TTC549 (cell line): ENCODE measurements at regions not wholly inside any gene's neighbourhood (a gene's known extent, or its start where the extent isn't known, plus 50 kb on each side); places are given as distances from the start of the nearest gene placed in this dataset.
"Not testable (repeated sequence)": the region's sequence is repeated elsewhere in the genome, so short reads cannot be mapped to it uniquely, and the experiment has no call there.

ENCODE experiments used
- FAIRE-seq: peaks from 2 replicates; lab custom pipeline; 2012; peaks lifted over from hg19 to GRCh38; lab: Jason Lieb, UNC

DNA sequence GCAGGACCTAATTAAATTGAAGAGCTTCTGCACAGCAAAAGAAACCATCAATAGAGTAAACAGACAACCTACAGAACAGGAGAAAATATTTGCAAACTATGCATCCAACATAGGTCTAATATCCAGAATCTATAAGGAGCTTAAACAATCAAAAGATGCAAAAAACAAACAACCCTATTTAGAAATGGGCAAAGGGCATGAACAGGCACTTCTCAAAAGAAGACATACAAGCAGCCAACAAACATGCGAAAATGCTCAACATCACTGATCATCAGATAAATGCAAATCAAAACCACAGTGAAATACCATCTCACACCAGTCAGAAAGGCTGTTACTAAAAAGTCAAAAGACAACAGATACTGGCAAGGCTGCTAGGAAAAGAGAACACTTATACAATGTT, 189.2 kb downstream of the CYP26B1 start:
- not testable (repeated sequence) for FAIRE-seq

- FAIRE-seq: no peak
Measured at GRCh38 chr2:71952572-71953188, 195.0 kb downstream of the CYP26B1 start.

GRCh38 chr2:71951718-71952404, 195.8 kb downstream of the CYP26B1 start:
- FAIRE-seq: no peak

DNA sequence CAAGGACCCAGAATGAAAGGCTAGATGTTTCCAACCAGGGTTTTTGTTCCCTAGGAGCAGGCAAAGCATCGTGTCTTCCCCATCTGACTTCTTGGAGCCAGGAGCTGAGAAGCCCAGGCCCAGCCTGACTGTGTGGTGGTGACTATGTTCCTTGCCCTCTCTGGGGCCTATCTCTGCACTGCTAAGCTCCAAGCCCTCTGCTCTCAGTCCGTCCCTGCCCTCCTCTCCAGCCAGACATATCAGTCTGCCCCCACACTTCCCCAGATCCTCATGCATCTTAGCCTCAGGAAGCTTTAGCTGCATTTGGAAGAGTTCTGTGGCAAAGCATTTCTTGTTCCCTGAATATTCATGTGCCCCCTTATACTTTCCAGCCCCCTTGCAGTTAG, 196.6 kb downstream of the CYP26B1 start:
- FAIRE-seq: no peak

GRCh38 chr2:71950256-71951082, 197.2 kb downstream of the CYP26B1 start:
- no peak for FAIRE-seq

- FAIRE-seq: no peak
Measured at GRCh38 chr2:71949537-71949798, 198.2 kb downstream of the CYP26B1 start.

DNA sequence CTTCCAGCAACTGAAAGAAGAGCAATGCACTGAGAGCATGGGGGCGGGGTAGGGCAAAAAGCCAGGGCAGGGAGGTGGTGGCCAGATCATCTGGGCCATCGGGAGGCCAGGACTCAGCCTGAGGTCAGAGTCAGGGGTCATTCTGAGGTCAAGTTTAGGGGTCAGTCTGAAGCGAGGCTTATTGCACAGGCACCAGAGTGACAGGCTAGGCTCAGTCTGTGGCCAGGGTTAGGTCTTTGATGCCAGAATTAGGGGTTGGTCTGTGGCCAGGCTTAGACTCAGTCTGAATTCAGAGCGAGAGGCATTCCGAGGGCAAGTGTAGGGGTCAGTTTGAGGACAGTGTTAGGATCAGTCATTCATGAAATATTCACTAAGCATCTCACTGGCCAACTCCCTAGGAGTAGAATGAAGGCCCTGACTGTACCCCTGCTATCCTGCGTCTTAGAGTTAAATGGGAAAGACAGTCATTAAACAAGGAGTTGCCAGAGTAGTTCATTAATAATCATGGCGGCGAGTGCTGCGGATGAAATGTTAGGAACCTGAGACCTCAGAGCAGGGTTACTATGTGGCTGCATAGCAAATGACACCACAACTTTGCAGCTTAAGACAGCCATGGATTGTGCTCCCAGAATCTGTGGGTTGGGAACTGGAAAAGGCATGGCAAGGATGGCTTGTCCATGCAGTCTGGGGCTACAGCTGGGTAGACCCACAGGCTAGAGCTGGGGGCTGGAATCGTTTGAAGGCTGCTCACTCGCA, 198.7 kb downstream of the CYP26B1 start:
- no peak for FAIRE-seq

DNA sequence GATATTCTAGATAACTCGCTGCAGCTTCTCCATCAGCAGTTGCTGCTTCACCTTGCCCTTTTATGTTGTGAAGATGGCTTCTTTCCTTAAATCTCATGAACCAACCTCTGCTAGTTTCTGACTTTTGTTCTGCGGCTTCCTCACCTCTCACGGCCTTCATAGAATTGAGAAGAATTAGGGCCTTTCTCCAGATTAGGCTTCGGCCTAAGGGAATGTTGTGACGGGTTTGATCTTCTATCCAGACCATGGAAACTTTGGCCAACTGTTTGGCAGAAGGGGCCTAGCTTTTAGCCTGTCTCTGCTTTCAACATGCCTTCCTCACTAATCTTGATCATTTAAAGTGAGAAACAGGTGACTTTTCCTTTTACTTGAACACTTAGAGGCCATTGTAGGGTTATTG, 199.9 kb downstream of the CYP26B1 start:
- FAIRE-seq: no peak

DNA sequence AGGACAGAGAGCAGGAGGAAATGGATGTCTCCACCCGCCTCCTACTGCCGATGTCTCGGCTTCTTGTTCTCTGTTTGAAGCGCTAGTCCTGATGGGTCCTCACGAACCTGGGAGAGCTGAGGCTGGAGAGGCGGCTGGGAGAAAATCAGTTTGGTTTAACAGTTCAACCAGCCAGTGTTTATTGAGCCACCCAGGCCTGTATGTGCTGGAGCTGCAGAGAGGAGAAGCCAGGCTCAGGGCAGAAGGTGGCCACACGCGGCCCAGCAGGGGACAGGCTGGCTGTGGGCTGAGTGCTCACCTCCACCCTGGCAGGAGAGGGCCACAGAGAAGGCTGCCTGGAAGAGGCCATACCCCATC, 202.1 kb downstream of the CYP26B1 start:
- no peak for FAIRE-seq

DNA sequence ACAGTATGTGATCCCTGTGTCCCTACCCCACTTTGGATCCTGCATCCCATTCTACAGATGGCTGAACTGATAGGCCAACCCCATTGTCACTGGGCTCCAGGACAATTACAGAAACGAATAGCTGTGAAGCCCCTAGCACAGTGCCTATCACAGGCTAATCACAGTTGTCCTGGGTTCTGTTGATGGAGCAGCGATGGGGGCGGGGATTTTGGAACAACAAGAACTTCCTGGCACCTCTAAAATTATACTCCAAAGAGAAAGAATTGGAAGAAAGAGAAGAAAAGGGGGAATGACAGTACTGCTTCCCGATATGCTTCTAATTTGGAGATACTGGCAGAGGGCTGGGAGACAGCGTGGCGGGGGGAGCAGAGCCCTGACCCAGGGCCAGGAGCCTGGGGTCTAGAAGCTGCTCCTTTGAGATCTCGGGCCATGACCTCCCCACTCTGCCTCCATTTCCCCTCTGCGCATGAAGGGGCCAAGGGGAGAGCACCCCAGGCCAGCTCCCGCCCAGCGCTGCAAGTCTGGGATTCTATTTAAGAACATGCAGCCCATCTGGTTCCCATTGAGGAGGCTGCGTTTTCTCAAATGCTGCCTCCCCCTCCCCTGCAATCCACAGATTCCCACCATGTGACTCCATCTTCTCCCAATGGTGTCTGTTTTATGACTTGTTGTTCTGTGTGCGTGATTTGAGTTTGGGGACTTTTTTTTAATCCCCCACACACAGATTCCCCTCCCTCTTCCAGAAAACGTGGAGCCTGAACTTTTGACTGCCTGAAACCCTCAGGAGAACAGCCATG, 202.7 kb downstream of the CYP26B1 start:
- FAIRE-seq: no peak

GRCh38 chr2:71944183-71944550, 203.5 kb downstream of the CYP26B1 start:
- FAIRE-seq: no peak

DNA sequence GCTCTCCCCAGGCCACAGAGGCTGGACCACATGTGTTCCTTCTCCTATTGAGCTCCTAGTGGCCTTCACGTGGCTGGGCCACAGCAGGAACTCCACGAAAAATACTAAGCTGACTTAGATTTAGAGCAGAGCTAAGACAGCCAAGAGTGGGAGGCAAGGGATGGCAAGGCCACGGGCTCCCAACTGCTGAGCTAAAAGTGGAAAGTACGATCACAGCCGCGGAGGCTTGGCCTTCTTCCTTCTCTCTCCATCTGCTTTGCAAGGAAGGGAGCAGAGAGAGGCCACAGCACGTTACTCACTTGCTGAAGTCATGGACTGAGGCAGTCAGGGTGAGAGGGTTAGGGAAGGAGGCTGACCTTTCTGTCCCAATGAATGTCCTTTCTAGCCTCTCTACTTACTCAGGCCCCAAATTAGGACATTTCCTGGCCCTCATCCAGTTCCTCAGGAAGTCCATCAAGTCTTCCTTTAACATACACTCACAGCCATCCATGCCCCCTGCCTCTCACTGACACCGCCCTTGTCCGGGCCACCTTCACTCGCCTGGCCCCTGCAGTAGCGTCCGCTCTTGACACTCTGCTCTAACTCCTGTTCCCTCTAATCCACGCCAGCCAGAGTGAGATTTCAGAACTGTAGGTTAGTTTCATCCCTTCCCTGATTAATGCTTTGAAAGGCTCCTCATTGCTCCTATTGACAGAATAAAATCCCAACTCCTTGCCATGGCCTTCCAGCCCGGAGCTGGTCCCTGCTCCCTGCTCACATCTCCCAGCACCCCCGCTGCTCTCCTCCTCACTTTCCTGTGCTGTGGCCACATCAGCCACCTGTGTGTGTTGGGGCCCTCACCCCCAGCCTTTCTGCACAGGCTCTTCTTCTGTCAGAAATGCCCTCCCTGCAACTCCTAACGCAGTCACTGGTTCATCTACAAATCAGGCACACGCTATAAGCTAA, 204.2 kb downstream of the CYP26B1 start:
- FAIRE-seq: no peak

- no peak for FAIRE-seq
Measured at GRCh38 chr2:71941726-71942525, 205.7 kb downstream of the CYP26B1 start.

DNA sequence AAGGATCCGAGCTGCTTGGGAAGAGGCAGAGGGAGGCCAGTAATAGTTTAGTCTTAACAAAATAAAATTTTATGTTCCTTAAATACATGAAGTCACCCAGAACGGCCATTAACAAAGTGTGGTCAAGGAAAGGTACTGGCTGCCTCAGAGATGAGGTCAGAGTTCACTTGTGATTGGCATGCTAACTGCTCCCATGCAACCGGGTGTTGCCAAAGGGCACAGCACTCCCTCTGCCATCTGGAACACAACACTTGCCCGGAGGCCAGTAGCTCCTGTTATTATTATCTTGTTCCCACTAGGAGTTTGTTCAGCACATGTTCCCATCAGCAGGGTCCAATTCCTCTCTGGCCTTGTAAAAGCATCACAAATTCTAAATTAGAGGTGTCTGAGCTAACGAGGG, 207.0 kb downstream of the CYP26B1 start:
- FAIRE-seq: no peak

DNA sequence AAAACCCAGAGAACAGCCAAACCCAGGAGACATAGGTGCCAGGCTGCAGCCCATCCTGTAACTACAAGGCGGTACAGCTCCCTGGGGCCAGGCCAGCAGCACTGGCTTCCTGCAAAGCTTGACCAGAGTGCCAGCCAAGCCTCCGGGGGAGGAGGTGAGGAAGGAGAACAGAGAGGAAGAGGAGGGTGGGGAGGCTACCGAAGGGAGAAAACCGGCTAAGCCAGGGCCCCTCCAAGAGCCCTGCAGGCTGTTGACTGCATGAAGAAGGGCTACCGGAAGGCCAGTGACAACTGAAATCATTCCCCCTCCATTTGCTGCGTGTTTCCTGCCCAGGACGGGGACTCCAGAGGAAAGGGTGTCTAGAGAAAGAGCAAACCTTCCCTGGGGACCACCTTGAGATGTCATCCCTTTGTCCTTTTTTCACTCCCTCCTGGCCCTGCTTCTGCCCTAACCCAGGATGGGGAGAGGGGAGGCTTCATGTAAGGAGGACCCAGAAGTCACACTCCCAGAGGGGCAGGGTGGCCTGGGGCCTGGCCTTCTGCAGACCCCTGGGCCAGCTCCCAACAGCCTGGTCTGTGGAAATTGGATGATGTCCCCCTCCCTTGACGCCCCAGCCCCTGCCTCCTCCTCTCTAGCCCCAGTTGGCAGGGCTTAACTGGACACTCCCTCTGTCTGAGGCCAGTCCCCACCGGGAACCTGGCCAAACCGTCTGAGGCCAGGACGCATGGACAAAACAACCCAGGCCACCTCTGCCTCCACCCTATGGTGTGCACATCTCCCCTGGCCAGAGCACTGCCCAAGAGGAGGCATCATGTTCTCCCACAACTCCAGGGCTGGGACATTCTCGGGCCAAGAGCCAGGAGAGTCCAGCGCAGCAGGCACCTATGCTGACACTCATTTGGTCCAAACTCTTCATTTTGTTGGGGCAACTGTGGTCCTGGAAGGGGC, 207.8 kb downstream of the CYP26B1 start:
- no peak for FAIRE-seq

GRCh38 chr2:71938659-71939587, 208.7 kb downstream of the CYP26B1 start:
- FAIRE-seq: no peak

- FAIRE-seq: no peak
Measured at GRCh38 chr2:71938108-71938507, 209.6 kb downstream of the CYP26B1 start.

DNA sequence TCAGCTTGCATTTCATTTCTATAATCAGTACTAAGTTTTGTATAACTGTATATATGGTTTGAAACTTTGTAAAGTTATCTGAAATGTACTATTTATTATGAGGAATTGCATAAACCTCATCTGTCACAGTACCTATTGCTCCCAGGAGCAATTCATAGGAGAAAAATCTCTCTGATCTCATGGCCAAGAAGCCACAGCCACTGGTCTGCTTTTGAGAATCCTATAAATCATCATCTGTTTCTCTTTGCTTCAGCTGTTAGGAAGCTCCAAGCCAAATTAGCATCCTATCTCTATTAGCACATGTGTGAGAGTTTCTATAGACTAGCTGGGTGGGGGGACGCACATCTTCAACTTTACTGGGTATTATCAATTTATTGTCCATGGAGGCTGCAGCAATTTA, 210.3 kb downstream of the CYP26B1 start:
- FAIRE-seq: no peak
